ENCODE measurements at regions not wholly inside any gene's neighbourhood (a gene's known extent, or its start where the extent isn't known, plus 50 kb on each side); places are given as distances from the start of the nearest gene placed in this dataset.
"Not testable (repeated sequence)": the region's sequence is repeated elsewhere in the genome, so short reads cannot be mapped to it uniquely, and the experiment has no call there.

DNA sequence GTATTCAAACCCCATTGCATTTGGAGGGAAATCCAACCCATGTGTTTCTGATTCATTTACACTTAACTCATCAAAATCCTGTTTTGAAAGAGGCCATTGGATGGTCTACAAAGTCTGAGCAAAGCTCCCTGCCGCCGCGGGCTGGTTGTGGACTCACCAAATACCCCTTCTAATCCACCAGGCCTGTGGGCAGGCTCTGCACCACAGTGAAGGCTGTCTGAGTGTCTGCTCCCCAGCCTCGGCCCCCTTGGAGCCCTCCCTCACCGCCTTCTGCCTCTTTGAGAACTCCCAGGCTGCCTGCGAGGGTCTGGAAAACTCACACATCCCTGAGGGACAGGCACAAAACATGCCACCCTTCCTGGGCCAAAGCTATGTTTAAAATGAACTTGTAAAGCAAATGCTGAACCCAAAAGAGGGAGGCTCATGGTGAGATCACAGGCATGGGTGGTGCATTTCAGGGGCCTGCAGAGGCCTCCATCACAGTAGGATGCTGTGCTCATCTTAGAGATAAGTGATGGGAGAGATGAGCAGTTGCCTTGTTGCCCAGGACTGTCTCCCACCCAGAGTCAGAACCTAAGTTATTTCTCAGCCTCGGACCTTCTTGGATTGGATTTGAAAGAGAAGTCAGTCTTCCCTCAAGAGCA lies 225.0 kb downstream of the CYP26B1 start:
- no peak for DNase-seq (ENCODE audit: low read depth in 2 of 2)

DNA sequence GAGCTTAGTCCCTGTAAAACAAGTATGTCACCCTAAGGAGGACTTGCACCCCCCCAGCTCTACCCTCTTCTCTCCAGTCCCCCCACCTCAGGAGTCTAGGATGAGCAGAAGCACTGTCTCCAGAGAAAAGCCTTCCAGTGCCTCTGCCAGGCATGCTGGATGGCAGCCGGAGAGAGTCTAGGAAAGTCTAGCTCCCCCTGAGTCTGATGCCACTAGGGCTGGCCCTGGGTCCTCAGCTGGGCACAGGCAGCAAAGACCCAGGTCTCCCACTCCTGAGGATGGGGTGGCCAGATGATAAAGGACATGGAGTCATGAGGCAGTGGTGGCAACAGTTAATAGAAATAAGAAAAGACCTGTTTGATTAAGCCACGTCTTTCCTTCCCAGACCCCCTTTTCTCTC lies 225.6 kb downstream of the CYP26B1 start:
- no peak for DNase-seq (ENCODE audit: low read depth in 2 of 2)

DNA sequence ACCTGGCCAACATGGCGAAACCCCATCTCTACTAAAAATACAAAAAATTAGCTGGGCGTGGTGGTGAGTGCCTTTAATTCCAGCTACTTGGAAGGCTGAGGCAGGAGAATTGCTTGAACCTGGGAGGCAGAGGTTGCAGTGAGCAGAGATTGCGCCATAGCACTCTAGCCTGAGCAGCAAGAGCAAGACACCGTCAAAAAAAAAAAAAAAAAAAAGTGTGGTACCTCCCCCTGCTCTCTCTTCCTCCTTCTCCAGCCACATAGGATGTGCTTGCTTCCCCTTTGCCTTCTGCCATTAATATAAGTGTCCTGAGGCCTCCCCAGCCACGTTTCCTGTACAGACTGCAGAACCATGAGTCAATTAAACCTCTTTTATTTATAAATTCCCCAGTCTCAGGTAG lies 226.8 kb downstream of the CYP26B1 start:
- not testable (repeated sequence) for DNase-seq (ENCODE audit: low read depth in 2 of 2)

DNA sequence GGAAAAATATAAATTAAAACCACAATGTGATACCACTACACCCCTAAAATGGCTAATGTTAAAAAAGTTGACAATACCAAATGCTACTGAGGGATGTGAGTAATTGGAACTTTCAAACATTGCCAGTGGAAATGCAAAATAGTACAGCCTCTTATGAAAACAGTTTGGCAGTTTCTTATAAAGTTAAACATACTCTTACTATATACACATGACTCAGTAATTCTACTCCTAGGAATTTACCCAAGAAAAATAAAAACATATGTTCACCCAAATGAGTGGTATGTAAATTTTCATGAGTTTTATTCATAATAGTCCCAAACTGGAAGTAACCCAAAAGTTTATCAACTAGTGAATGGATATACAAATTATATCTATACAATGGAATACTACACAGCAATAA lies 228.0 kb downstream of the CYP26B1 start:
- no peak for DNase-seq (ENCODE audit: low read depth in 2 of 2)

DNA sequence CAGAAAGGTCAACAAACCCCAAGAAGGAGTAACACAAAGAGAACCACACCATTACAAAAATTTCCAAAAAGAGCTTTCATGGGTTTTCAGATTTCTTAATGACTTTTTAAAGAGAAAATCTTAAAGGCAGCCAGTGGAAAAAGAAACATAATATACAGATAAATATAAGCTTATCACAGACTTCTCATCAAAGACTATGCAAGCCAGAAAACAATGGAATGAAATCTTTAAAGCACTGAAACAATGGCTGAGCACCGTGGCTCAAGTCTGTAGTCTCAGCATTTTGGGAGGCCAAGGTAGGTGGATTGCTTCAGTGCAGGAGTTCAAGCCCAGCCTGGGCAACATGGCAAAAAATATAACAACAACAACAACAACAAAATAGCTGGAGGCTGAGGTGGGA lies 237.4 kb downstream of the CYP26B1 start:
- DNase-seq (ENCODE audit: low read depth in 2 of 2): no peak

DNA sequence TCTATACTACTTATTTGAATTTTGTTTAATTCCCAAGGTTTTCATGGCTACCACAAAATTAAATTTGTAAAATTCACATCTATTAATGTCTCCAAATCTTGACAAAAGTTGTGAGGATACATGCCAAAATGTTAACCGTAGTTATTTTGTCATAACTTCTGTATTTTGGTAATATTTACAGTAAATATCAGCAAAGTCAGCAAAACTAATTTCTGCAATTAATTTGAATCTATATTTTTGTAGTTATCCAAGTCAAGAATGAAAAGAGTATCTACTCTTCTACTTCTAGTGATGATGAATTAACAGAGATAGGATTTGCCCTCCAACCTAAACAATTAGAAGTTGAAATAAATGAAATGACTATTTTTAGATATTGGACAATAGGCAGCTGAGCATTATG lies 238.9 kb downstream of the CYP26B1 start:
- DNase-seq (ENCODE audit: low read depth in 2 of 2): no peak

DNA sequence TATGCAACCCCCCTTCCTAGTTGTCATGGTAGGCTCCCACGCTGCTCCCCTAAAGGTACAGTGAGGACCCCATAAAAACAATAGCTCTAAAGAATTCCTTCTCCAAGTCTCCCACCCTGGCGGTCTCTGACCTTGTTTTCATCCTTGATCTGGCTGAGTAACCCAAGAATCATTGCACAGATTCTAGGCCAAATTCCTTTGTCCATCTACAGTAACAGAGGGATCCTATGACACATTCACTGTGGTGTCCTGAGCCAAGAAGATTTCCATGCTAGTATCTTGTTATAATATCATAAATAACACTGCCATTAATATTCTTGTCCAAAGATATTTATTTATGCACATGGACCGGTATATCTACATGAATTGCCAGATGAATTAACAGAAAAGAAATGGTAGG lies 240.2 kb downstream of the CYP26B1 start:
- DNase-seq (ENCODE audit: low read depth in 2 of 2): no peak

DNA sequence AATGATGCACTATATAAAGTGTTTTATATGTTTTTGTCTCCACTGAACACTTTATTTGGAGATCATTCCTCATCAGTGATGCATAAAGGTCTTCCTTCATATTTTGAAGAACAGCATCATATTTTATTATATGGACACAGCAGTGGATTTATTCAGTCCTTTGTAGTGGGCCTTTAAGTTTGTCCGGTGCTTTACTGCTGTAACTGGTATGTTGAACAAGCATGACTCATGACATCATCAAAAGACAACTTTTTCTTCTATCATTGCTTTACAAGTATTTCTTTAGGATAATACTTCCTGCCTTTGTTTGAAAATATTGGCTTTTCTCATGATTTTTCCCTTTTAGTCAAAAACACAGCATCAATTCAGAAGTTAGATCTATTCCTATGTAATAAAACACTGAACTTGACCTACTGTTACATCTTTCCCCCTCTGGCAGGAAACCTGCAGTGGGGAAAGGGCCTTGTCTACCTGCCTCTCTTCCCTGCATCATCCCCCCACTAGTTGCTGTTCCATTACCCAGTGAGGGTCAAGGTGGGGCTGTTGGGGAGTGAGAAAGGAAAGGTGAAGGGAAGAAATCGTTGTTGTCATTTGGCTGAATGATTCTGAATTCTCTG lies 241.2 kb downstream of the CYP26B1 start:
- no peak for DNase-seq (ENCODE audit: low read depth in 2 of 2)

DNA sequence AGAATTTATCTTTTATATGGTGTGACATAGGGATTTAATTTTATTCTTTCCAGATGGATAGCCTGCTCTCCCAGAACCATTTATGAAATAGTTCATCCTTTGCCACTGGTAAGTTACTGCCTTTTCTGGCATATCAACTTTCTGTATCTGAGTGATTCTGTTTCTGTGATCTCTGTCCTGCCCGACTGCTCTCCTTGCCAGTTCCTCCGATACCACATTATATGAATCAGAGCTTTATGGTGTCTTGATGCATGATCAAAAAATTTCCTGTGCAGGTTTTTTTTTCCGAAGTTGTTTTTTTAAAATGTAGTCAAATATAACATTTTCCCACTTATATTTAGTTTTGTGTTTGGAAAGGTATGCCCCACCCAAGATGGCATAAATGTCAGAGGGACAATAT lies 242.5 kb downstream of the CYP26B1 start:
- DNase-seq (ENCODE audit: low read depth in 2 of 2): no peak

DNA sequence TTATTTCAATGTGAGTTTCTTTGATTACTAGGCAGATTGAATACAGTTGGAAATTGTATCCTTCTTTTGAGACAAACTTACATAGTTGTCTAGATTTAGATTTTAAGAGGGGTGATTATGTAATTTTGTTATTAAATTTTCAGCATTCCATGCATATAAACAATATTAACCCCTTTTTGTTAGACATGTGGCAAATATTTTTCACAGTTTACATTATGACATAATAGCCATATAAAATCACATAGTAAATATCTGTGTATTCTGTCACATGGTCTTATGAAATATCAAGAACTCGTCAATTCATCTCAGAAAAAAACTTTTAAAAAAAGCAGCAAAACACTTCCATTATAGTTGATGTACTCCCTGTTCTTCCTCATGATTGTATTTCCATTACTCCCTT lies 243.8 kb downstream of the CYP26B1 start:
- DNase-seq (ENCODE audit: low read depth in 2 of 2): no peak

DNA sequence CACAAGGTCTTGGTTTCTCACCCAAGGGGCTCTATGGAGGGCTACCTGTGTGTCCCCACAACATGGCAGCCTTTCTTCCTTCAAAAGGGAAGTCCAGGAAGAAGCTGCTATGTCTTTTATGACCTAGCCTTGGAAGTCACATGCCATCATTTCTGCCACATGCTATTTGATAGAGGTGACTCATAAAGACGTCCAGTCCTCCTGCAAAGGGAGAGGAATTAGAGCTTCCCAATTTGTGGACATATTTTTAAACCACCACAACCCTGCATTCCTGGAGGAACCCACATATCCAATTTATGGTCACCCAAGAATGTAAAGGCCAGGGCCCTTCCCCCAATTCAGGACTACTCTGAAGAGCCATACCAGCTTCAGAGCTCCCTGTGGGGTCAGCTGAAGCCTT lies 246.2 kb downstream of the CYP26B1 start:
- no peak for DNase-seq (ENCODE audit: low read depth in 2 of 2)

DNA sequence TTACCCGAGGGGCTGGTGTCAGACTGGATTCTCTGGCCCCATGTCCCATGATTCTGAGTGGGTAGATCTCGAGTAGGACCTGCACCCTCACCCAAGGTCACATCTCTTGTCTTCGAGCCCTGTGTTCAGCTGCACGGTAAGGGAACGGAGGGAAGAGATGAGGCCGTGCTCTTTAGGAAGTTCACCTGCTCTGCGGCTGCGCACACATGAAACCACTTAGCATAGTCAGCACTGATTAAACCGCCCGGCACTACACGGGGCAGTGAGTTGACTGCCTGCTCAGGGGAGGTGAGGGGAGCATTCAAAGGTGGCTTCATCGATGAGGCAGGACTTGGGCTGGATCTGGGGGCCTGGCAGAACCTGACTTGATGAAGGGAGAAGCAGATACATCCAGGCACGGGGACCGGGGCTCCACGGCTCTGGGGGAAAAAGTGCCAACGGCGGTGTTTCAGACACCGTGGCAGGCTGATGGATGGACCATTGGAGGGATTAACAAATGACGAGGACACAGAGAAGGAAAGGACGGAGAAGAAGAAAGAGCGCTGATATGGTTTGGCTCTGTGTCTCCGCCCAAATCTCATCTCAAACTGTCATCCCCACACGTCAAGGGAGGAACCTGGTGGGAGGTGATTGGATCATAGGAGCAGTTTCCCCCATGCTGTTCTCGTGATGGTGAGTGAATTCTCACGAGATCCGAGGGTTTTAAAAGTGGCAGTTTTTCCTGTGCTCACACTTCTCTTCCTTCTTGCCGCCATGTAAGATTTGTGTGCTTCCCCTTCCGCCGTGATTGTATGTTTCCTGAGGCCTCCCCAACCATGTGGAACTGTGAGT lies 248.6 kb downstream of the CYP26B1 start:
- DNase-seq (ENCODE audit: low read depth in 2 of 2): no peak

DNA sequence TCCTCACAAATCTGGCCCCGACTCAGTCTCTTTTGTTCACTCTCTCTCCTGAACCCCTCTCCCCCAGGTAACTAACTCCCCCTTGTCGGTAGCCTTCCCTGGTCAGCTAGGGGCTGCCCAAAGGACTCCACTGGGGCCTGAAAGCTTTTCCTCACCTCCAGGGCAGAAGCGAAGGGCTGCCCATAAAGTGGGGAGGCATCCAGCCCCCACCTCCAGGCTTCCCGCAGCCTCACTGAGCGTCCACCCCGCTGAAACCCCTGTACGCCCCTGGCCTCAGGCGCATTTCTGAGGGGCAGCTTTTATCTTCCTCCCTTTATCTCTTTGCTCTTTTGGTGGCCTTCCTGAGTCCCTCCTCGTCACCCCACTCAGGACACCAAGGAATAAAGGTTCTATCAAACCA lies 249.3 kb downstream of the CYP26B1 start:
- DNase-seq (ENCODE audit: low read depth in 2 of 2): no peak

DNA sequence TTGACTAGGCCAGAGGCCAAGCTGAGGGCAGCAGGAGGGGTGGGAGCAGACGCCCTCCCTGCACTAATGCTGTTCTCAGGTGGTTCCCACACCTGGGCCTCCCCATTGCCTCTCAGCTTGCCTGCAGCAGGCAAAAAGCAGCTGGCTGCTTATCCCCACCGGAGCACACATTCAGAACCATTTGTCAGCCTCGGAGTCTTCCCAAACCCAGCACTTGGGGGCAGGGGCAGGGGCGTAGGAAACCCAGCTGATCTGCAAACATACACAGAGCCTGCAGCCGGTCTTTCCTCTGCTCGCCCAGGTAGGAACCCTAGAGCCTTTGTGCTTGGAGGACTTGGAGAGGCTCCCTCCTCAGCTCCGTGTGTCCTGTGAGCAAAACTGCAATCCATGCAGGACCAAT lies 249.8 kb downstream of the CYP26B1 start:
- no peak for DNase-seq (ENCODE audit: low read depth in 2 of 2)

DNA sequence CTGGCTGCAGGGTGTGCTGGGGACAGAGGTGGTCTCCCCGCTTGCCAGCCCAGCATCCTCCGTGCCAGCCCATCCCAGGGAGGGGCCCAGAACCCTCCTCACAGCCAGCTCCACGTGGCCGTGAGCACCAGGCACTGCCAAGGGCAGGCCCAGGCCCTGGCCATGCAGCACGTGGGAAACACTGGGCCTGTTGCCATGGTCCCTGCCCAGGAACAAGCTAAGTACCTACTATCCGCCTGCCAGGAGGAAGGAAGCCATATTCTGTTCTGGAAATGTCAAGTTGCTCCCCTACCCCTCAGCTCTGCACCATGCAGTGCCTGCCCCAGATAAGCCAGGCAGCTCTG lies 250.6 kb downstream of the CYP26B1 start:
- DNase-seq (ENCODE audit: low read depth in 2 of 2): no peak

DNA sequence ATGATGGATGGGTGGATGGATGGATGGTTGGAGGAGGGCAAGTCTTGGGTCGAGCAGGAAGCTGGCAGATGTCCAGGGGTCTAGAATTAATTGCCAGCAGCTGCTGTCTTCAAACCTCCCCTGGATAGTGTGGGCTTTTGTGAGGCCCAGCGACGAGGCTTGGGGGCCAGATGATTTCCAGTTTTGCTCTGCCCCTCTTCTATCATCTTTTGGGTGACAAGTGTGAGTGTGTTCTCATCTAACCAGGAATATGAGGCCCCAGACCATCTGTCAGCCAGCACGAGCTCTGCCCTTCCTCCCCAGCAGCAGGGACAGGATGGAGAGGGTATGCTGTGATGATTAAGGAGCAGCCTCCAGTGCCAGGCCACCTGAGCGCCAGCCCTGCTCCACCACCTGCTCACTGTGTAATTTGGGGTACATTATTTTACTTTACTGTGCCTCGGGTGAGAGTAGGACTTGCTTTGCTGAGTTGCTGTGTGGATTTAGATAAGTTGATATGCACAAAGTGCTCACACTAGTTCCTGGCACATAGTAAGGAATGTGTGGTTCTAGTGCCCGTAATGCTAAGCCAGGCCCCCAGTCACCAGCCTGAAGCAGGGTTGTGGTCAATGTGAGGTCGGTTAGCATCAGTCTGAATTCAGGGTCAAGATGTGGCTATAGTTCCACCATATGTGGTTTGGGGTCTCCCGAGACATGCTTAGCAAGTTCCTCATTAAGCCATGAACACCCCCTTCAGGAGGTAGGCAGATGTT lies 251.1 kb downstream of the CYP26B1 start:
- no peak for DNase-seq (ENCODE audit: low read depth in 2 of 2)

DNA sequence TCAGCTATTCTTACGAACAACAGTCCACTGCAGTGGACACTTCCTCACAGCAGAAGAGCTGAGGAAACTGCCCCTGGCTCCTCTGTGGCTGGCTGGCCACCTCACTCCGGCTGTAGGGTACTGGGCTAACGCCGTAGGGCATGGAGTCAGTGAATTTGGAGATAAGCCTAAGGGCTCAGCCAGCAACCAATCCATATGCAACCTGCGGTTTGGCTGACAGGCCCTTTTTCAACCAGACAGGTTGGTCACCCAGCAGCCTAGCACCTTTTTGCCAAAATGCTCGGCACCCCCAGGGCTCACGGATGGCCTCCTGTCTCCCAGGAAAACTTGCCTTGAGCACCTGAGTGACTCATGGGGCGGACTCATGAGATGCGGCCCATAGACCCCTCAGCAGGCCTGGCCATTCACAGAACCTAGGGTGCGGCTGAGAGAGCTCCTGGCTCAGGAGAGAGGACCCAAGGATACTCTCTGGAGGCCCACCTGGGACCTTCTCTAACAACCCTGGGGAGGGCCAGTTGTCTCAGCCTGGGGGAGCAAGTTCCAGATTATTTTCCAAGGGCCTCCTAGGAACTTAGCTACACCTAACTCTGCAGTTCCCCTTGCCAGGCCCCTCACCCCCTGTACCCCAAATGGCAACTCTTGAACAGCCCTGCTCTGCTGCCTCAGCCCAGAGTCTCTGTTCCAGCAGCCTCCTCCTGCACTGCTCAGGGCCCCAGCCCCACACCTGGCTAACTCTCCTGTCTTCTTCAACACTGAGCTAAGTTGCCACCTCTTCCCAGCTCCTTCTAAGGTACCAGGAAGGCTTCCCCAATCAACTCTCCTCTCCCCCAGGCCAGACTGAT lies 252.1 kb downstream of the CYP26B1 start:
- no peak for DNase-seq (ENCODE audit: low read depth in 2 of 2)

DNA sequence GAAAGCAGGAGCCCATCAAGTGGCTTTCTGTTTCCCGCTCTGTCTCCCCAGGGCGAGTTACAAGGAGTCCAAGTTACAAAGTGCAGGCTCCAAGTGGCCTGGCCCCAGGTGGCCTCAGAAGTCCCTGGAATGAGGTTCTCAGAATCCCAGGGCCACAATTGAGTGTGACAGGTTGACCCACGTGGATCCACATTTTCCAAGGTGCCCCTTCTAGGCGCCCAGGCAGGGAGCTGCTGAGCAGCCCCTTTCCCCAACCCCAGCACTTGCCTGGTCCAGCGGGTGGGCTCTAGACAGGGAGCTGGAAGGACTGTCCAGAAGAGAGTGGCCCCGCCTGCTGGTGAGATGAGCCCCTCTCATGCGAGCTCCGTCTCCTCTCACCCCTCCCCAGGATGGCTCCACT lies 253.4 kb downstream of the CYP26B1 start:
- no peak for DNase-seq (ENCODE audit: low read depth in 2 of 2)

DNA sequence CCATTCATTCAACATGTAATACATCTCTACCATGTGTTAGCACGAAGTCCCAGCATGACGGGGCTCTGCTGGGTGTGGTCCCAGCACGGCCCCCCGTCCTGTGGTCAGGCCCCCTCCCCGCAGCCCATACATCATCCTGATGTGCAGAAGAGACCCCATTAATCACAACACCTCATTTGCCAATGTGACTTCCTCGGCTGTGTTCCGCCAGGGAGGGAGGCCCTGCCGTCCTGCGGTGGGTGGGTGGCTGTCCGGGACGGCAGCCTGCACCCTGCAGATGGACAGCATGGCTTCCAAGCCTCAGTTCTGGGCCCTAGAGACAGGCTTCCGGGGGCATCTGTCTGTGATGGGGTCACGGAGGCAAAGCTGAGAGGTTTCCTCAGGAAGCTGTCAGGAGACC lies 254.0 kb downstream of the CYP26B1 start:
- no peak for DNase-seq (ENCODE audit: low read depth in 2 of 2)

DNA sequence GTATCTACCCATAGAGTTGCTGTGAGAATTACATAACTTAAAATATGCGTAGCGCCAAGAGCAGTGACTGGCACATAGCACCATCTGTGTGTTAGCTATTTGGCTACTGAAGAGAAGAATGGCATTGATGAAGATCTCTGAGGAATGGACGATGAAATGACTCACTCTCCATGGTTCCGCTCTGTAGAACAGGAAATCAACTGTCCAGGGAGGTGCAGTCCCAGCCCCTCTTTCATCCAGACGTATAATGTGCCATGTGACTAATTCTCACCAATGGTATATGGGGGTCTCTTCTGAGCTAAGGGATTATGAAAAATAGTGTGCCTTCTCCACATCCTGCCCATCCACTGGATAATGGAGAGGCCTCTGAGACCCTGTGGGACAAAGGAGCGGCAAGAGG lies 254.8 kb downstream of the CYP26B1 start:
- DNase-seq (ENCODE audit: low read depth in 2 of 2): no peak

DNA sequence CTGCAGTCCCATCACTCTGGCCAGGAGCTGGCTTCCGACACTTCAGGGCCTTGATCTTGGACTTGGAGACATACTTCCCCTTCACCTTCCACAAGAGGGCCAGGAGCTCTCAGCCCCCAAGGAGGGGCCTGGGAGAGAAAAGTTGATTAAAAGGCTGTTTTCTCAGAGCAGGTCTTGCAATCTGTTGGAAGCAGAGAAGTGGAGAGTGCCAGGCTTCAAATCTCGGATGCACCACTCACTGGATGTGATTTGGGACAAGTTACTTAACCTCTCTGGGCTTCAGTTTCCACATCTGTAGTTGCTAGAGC lies 255.3 kb downstream of the CYP26B1 start:
- no peak for DNase-seq (ENCODE audit: low read depth in 2 of 2)

Data from stimulated activated CD8-positive, alpha-beta memory T cell treated with anti-CD3 and anti-CD28 coated beads, Interleukin-15, amount 100 ng/mL, for 48 hours (primary cell).